GM21360 (cell line): ENCODE measurements at regions not wholly inside any gene's neighbourhood (a gene's known extent, or its start where the extent isn't known, plus 50 kb on each side); places are given as distances from the start of the nearest gene placed in this dataset.

Source experiments
- ATAC-seq: cut with Tn5 transposase; IDR thresholded peaks from one replicate; pipeline ENCODE4 v1.9.1; 2021; ENCODE audit warnings: mild to moderate bottlenecking, moderate library complexity; ENCODE audit not compliant: unreplicated experiment

DNA sequence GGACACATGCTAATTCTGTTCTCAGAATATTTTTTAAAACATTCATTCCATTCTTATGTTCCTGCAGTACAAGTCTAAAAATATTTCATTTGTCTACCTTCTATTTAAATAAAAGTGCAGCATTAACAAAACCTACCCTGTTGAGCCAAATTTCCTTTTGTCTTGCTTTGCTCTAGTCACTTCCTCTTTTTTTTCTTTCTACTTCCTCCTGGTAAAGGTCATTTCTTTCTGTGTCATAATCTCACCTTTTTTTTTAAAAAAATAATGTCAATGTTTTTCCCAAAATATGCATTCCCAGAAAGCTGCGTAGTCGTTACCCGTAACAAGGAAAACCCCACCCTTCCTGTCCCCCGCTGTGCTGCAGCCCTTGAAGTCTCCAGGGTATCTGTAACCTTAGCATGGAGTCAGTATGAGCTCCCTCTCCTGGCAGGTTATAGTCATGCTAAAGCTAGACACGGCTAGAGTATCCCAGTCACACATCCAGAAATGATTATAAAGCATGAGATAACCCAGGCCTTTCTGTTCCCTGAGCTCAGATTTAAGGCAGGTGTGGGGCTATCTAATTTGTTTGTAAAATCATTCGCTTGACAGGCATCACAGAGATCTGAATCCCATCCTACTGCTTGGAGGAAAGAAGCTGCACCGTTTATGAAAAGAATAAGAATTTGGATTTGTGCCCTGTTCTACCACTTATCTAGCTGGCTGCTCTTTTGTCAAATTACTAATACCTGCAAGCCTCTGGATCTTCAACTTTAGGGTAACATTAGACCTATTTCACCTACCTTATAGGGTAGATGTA, 51.1 kb upstream of the EED start:
- ATAC-seq = peak; percentile 90

DNA sequence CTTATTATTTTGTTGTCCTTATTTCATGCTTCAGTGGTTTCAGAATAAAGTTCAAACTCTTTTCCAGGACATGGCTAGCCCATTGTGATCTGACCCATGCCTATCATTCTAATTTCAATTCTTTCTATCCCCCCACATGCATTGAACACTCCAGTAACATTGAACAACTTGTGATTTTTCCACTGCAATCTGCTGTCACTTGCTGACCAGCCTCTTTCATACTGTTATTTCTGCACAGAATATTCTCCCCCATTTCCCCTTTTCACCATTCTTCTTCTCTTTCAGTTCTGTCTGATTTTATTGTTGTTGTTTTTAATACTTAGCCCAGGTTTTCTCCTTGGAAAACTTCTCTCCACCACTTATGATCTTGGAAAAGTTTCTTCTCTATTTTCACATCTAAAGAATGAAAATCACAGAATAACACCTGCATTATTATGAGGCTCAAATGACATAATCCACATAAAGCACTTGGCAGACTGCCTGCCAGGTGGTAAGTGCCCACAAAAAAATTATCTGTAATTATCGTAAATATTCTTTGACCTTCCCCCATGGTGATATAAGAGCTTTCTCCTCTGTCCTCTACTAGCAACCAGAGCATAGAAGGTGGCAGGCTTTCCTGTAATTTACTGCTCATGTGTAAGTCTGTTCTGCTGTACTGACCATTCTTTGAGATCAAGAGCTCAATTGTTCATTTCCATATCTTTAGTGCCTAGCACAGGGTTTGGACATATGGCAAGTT, 51.9 kb upstream of the EED start:
- ATAC-seq = peak; percentile 19

DNA sequence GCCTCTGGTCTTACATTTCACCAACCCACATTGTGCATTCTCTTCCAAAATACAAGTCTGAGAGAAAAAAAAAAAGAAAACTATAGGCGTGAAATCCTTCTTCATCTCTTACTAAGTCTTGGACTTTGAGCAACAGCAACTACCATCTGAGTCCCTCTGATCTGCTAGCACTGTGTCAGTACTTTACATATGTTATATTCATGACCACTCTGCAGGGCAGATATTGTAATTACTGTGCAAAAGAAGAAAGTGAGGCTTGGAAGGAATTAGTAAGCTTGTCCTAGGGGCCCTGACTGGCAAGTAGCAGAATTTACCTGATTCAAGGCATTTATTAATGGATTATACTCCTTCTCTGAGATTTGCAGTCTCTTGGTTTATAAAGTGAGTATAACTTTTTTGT, 52.7 kb upstream of the EED start:
- ATAC-seq = no peak

DNA sequence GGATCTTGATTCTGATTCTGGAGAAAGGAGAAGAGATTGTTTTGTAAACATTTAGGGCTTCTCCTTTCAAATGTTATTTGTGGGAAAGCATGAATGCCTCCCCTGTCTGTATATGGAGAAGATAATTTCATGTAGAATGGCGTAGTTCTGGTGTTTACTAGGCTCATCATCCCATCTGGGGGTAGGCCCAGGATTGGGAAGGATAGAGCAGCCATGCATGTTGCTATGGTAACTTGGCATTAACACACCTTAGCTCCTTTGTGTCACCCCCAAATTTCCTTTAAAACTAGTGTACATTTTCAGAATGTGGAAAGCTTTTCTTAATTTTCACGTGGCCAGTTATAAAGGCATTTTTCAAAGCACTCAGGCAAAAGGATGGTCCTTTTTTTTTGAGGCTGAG, 57.5 kb upstream of the EED start:
- ATAC-seq = no peak

DNA sequence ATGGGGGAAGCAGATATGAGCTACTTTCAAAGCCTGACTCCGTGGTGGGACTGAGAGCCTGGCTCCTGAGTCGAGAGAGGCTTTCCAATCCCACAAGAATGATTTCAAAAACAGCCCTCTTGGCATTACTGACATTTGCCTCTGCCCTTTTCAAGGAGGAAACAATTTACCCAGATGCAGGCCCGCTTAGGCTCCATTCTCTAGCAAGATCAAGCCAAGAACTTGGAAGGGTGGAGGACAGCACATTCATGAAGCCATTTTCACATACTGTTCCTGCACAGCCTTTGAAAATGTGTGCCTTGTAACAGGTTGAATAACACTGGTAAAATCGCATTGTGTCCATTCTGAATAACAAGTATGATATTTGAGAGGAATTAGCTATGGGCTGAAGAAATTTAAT, 58.2 kb upstream of the EED start:
- ATAC-seq = no peak

DNA sequence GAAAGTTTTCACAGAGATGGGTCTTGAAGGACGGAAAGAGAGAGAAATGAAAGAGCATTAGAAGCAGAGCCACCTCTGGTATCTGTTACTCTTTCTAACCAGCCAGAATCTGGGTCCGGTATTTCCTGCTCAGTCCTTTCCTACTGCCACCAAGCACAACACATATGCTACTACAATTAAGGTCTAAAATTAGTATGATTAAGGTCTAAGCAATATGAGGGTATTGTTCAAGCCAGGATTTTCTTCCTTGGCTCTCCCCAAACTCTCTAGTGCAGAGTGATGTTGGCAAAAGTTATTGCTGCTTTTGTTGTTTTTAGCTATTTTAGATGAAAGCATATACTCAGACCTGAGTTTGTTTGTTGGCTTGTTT, 59.2 kb upstream of the EED start:
- ATAC-seq = no peak

DNA sequence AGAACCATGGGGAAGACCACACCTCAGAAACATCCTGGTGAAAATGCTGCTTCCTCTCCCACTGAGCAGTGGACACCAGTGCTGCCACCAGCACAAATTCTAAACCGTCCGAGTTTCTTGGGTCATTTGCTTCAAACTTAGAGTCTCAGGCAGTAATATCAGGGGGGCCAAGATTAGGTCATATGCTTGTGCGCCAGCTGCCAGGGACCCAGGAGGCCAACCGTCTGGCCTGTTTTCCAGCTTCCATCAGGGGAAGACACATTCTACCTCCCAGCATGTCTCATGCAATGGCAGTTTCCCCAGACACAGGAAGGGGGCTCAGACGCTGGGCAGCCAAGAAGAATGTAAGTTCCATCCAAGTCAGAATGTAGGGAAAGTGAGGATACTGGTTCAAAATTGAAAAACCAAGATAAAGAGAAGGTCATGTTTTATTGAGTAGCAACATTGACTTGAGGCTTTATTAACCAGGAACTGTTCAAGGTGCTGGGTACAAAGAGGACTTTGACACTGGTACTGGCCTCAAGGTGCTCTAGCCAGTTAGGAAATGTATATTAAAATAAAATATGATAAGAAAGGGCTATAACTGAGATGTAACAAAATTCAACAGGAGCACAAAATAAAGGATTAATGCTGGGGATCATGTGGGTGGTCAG, 59.7 kb upstream of the EED start:
- ATAC-seq = no peak

DNA sequence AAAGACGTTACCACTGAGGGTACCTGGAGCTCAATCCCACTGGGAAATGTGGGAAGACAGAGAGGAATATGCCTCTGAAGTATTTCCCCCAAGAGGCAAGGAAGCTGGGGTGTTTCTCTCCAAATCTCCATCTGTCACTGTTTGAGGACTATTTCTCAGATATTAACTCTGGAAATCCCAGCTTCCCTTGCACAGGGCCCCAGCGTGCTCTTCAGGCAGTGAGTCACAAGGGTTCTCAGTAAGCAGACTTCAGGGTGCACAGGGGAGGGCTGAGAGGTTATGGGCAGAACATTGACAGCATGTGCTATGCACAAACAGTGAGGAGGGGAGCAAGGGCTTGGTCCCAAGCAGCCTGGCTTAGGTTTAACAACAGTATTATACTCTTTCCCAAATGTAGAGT, 60.9 kb upstream of the EED start:
- ATAC-seq = no peak

DNA sequence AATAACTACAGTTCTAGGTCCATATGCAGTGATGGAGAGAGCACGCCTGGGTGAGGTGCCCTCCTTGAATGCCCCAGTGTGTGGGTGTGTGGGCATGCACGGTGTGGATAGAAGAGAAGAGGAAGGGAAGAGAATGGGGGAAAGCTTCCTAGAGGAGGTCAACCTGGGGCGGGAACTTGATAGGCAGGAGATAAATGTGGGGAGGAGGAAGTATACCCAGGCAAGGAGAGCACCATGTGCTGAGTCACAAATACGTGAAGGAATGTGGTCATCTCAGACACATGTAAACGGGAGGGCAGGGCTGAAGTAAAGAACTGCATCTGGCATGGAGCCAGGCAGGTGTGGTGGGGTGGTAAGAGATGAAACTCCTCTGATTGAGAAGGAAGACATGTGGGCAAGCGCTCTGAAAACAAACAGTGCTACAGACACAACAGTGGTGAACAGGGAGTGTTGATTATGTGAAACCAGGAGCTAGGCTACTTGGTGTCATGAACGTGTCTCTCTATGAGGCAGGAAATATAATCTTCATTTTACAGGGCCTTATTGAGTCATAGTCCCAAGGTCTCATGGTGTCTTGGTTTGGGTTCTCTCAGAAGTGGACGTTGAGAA, 61.5 kb upstream of the EED start:
- no peak for ATAC-seq

DNA sequence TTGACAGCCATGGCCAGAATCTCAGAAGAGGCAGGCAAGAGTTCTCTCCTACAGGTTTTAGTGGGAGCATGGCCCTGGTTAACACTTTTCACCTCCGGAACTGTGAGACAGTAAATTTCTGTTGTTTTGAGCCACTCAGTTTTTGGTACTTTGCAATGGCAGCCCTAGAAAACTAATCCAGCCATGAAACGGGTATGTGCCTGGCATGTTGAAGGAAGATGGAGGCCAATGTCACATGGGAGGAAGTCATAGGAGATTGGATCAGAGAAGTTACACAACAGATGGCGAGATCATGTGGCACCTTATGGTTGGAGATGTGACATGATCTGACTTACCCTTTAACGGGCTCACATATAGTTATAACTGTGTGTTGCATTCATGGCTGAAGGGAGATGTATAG, 63.2 kb upstream of the EED start:
- ATAC-seq = no peak

DNA sequence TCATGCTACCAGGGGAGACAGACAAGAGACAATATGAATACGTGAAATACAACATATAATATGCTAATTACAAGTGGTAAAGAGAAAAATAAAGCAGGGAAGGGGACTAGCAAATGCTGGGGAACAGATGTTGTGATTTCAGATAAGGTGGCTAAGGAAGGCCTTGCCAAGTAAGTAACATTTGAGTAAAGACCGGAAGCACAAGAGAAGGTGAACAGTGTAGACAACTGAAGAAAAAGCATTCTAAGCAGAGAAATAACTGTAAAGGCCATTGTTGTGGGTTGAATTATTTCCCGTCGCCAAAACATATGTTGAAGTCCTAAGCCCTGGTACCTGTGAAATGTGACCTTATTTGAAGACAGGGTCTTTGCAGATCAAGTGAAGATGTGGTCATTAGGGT, 63.7 kb upstream of the EED start:
- no peak for ATAC-seq

DNA sequence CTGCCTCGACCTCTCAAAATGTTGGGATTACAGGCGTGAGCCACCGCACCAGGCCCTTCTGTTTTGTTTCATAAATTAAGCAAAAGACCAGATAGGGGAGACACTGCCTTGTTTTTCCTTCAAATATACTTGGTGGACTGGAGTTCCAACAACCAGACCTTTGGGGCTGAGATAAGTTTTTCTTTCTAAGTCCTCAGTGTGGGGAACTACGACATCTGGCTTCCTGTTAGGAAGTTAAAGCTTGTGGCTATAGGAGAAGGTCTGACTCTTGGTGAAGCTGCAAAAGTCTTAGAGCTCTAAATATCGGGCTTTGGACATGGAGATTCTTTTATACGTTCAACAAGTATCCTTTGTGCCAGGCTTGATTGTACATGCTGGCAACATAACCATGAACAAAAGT, 64.1 kb upstream of the EED start:
- ATAC-seq = no peak

DNA sequence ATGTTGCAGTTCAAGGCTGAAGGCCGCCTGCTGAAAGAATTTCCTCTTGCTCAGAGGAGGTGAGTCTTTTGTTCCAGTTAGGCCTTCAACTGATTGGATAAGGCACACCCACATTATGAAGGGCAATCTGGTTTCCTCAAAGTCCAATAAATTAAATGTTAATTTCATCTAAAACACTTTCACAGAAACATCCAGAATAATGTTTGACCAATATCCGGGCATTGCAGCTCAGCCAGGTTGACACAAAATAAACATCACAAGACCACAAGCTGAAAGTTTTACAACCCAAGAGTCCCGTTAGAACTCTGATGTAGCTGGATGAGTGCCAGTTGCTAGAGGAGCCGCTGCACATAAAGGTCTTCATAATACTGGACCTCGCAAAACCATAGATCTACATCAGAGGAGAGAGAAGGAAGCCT, 64.9 kb upstream of the EED start:
- ATAC-seq = no peak

DNA sequence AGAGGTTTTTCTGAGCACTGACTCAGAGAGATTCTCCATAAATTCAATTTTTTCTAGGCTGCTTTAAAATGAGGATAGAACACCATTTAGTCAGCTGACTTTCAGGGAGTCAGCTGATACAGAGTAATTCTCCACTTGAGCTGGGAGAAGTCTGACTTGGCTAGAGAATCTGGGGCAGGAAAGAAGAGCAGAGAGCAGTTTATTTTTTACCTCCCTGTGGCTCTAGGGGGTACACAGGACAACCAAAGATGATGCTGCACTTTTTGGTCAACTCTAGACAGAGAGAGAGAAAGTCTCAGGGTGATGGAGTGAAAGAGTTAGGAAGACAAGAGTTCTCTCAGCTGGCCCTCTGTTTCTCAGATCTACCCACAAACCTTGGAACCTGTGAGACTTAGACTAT, 67.3 kb upstream of the EED start:
- no peak for ATAC-seq

DNA sequence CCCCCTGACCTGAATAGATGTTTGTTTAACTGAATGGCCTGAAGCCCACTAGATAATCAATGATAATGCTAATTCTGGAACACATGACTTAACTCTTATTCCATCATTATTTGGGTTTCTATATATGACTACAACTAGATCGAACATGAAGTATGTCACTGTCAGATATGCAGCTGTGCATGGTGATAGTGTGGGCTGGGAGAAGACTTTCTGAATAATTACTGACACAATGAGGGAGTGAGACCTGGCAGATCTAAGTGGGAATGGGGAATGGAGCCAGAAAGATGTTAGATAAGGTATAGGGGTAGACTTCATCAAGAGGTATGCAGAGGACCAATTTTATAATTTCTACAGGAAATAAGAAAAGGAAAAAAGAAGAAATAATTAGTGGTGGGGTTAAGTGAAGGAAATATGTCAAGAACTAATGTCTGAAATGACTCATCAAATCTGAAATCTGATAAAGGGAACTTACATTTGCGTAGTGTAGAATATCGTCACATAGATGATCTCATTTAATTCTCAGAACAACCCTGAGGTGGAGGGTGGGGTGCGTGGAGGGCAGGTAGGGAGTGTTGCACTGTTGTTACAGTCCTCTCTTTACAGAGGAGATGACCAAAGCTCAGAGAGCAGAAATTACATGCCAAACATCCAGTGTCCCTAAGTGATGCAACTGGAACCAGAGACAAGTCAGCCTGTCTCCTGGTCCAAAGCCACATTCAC, 68.2 kb upstream of the EED start:
- peak; percentile 69 for ATAC-seq

DNA sequence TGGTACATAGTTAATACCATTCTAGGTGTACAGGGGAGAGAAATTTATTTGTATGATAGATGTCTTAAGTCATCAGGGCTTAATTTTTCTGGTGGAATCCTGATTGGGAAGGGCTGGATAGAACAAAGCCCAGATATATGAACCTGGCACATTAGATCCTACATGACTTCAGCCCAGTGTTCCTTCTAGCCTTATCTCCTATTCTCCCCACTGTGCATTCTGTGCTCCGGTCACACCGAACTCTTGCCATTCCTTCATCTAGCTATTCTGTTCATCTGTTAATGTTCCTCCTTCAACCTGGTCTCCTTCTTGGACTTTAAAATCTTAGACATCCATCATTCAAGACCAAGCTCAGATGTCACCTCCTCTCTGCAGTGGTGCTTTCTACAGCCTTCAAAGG, 68.9 kb upstream of the EED start:
- no peak for ATAC-seq

DNA sequence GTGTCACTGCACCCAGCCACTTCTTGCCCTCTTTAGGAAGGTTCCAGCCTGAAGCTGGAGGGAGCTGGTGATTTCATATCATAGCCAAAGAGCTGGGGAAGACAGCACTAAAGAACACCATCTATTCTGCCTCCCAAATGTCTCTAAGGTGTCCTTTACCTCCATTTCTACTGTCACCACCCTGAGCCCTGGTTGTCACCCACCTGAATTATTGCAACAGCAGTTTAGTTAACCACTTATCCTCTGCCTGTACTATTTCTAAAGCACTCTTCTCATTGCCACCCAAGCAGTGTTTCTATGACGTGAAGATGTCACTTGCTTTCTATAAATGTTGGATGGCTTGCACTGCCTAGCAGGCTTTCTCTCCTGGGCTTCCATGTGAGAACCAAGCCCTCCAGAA, 69.4 kb upstream of the EED start:
- ATAC-seq = no peak

DNA sequence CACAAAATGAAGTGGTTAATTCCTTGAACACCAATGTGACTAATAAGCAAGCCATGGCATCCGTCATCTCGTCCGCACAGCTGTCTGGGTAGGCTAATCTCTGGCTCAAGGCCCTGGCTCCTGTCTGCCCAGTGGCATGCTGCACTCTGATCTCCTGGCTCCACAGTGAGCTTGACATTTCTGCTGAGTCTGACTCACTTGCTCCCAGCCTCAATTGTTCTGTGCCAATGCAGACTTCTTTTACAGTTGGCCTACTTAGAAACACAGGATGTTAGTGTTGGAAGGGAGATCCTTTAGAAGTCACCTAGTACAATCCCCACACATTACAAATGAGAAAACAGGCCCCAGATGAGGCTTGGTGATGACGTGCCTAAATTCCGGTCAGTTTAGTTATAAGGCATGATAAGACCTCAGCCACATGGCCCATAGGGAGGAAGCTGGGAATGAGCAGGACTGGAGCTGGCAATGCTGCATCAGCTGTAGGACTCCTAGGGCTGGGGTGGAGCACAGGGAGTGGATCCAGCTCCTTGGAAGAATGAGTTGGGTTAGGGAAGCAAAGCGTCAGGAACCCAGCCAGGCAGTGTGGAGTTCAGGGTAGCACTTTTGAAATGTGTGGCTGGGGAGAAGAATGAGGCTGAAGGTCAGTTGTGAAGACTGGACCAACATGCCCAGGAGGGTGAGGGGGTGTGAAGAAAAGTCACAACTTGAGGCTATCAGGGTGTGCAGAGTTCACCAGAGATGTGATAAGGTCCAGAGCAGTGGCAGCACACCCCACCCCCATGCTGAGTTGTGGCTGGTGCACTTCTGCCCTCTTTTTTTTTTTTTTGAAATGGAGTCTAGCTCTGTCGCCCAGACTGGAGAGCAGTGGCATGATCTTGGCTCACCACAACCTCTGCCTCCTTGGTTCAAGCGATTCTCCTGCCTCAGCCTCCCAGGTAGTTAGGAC, 70.2 kb upstream of the EED start:
- ATAC-seq = no peak

DNA sequence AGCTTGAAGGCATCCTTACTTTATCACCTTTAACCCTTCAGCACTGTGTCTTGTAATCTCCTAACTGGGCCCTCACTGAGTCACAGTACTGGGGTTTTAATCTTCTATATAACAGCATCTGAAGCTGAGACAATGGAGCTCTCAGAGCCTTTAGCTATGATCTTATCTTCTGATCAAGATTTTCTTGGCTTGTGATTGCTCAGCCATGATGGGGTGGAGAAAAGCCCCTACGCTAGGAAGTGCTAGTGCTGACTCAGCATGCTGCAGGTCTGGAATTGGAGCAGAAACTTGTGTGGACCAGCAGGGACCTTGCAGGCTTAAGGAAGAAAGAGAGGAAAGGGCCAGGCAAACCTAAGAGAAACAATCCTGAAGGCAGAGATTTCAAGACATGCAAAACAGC, 71.7 kb upstream of the EED start:
- ATAC-seq = no peak

DNA sequence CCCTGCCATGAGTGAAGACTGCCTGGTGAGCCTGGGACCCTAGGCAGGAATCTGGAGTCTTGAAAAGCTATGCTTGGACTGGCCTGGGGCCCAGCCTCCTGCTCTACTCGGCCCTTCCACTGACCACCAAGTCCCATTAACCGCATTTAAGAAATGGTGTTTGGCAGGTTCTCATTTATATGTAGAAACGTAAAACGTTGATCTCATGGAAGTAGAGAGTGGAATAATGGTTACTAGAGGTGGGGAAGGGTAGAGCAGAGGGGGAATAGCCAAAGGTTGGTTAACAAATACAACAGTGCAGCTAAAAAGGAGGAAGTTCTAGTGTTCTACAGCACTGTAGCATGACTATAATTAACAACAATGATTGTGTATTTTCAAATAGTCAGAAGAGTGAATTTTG, 72.9 kb upstream of the EED start:
- no peak for ATAC-seq
